NCI-H226 (cell line): ENCODE measurements at regions not wholly inside any gene's neighbourhood (a gene's known extent, or its start where the extent isn't known, plus 50 kb on each side); places are given as distances from the start of the nearest gene placed in this dataset.

Experiments
- DNase-seq: peaks from one replicate; pipeline ENCODE4 v3.0.0-alpha.2; 2015

- DNase-seq = peak; percentile 79
Observed at GRCh38 chr7:84372155-84372621, 177.6 kb upstream of the SEMA3A start.

- DNase-seq = no peak
Observed at GRCh38 chr7:84370114-84370513, 175.5 kb upstream of the SEMA3A start.

- DNase-seq = no peak
Observed at GRCh38 chr7:84368122-84368521, 173.5 kb upstream of the SEMA3A start.

DNA sequence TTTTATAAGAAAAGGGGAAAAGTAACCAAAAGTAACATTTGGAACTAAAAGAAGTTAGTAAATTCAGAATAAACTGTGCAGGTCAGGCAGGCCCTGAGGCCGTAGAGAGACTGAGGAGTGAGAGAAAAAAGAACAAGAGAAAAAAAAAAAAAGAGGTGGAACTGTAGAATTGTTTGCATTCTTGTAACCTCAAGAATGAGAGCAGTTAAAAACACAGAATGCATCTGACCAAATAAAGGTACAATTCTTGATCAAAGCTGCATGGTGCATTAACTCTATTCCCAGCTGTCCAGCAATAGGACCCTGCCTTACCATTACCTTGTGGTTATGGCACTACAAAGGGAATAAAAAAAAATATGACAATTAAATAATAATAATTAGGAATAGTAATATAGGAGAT is 170.1 kb upstream of the SEMA3A start:
- DNase-seq = no peak

DNA sequence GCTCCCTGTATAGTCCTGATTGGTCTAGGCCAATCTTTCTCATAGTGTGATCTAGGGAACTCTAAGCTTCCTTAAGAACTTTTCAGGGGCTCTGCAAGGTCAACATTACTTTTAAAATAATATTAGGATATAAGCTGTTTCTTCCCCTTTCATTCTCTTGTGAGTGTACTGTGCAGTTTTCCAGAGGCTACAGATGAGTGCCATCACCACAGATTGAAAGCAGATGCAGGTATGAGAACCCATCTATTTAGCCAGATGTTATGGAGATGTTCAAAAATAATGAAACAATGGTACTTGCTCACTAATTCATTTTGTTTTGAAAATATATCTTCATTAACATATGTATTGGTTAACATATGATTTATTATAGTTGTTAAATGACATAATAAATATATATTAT is 169.2 kb upstream of the SEMA3A start:
- DNase-seq = no peak

DNA sequence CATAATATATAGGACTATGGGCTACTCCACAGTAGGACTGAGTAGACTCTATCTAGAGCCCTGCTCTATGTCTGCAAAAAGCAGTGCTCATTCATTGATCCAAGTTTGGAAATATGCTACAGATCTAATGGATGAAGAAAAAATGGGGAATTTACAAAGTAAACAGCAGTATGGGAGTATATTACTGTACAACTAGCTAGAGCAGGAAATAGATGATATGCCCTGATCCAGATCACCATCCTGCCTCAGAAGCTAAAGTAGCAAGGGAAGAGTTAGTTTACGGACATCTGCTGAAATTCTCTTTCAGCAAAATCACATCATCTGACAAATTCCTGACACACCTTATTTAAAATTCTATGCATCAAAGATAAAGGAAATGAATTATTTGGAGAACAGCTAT is 168.2 kb upstream of the SEMA3A start:
- no peak for DNase-seq

DNA sequence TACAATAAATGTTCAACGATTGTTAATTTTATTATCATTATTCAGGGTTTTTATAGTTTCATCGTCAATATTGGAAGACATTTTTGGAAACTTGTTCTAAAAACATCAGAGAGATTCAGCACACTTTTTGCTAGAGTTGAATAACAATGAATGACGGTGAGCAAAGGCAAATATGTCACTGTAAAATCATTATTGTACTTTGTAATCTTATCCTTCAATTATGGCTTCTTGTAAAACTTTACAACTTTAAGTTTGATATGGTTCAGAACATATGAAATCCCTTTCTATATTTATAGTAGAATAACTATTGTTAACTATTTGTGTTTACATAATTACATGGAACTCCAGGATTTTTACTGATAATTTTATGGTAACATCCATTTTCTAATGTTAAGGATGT is 167.8 kb upstream of the SEMA3A start:
- no peak for DNase-seq

DNA sequence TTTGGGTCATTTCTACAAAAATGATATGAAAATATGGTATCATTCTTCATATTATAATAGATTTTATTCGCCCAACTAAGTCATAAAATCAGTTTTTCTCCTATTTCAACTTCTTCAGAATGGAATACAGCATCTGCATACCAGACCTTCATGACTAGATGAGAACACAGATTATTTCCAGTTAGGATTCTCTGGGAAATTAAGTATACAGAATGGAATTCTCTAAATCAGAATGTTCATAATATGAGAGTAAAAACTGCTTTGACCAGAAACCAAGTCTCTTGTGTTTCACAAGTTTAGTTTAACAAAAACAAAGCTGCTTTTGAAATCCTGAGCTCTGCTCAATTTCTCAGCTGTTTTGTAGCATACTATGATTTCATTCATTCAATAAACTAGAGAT is 160.3 kb upstream of the SEMA3A start:
- DNase-seq = no peak

- no peak for DNase-seq
Observed at GRCh38 chr7:84354030-84354429, 159.4 kb upstream of the SEMA3A start.

GRCh38 chr7:84339306-84339705 is 144.7 kb upstream of the SEMA3A start:
- DNase-seq = no peak

- peak; percentile 78 for DNase-seq
Observed at GRCh38 chr7:84337429-84337828, 142.8 kb upstream of the SEMA3A start.

DNA sequence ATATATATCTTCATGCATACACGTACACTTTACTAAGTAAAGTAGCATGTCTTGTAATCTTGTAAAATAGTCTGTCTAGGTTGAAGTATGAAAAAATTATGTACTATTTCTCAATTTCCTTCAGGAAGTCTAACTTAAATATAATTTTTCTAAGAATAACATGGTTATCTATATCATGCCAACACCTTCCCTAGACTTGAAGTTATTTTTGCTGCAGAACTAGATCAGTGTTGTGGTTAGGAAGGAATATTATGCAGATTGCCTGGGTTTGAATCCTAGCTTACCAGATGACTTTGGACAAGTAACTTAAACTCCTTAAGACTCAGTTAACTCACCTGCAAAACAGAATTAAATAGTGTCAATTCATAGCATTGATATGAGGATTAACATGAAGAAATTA is 142.2 kb upstream of the SEMA3A start:
- peak; percentile 50 for DNase-seq

DNA sequence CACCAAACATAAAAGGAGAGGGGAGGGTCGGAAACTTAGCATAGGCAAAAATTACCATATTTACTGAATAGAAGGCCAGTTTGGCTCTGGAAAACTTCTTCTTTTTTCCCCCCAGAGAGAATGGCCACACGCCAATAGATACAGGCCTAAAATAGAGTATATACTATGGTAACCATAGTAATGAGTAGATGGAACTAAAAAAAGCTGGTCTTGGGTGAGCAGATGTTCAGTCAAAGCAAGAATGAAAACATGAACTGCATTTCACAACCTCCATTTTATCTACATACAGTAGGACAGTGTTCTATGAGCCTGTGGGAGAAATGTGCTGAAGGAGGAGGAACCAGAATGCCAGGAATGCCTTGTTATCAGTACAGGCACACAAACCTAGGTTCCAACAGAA is 141.7 kb upstream of the SEMA3A start:
- peak; percentile 95 for DNase-seq

DNA sequence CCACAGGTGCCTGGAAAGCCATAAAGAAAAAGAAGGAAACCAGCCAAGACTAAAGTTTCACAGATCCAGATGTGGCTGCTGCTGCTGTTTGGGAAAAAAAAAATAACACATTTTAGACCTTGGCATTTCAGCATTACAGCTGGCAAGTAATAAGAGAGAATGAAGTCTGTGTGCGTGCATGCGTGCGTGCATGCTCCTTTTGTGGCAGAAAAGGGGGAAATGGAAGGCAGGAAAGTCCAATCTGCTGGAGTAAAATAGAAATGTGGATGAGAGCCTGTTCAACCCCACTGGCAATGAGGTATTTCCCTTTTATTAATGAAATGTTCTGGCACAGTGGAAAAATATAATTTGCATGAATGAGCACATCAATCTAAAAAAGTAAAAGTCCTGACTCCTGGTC is 137.0 kb upstream of the SEMA3A start:
- DNase-seq = no peak

GRCh38 chr7:84328571-84328970 is 134.0 kb upstream of the SEMA3A start:
- DNase-seq = no peak

DNA sequence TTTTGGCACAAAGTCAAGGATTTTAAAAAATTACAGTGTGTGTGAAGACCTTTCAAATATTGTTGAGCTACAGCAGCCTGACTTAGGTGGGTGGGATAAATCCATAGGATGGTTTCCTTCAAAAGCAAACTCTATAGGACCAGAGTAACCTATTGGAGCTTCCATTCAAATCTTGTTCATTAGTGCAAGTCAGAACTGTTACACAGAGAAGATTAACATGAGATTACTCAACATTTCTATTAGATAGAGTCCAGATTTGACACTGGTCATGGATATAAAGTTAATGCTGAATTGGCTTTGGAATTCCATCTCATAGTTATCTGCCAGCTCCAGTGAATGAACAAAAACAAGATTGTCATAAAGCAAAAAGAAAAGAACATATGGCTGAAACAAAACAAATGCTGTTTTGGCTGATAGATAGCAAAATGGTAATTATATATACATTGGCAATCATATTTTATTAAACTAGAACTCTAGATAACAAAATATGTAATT is 129.6 kb upstream of the SEMA3A start:
- DNase-seq = no peak

DNA sequence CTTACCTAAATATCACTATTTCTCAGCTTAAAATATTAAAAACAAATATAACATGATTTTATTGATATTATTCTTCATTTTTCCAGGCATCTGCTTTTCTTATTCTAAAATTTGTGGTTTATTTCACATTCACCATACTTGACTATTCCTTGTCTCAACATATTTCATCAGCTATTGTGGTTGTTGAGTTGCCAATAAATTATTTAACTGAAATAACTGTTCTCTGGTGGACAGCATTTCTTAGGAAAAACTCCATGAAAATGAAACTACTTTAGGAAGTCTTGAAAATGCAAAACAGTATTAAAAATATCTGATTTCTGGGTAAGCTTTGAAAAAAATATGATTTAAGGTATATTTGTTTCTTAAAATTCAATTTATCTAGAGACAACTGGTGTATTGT is 122.9 kb upstream of the SEMA3A start:
- no peak for DNase-seq

DNA sequence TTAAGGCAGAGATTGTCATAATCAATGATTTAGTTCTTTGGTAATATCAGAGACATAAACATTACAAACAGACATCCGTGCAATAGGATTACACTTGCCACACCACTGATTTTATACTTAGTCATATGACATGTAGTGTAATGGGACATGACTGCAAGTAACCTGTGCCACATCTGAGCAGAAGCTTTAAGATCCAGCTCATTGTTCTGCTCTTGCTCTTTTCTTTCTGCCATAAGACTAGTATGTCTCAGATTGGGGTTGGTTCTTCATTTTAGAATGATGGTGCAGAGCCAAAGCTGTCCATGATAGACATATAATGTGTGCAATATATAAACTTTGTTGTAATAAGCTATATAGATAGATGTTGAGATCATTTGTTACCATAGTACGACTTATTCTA is 119.7 kb upstream of the SEMA3A start:
- DNase-seq = no peak

DNA sequence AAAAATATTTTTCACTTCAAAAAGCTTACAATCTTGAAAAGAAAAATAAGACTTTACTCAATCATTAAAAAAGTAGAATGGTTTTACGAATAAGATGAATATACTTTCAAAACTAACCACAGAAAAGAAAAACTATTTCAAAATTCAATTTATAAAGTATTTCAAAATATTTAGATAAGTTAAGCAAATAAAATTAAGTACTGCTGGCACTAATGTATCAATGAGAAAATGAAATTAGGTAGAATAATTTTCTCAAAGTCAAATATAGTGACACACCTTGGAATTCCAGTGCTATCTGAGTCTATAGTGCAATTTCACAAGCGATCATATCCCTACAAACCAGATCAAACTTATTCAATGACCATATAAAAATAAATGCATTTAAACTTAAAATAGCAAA is 109.8 kb upstream of the SEMA3A start:
- DNase-seq = no peak

GRCh38 chr7:84302949-84303348 is 108.4 kb upstream of the SEMA3A start:
- no peak for DNase-seq

- no peak for DNase-seq
Observed at GRCh38 chr7:84297616-84298015, 103.0 kb upstream of the SEMA3A start.

DNA sequence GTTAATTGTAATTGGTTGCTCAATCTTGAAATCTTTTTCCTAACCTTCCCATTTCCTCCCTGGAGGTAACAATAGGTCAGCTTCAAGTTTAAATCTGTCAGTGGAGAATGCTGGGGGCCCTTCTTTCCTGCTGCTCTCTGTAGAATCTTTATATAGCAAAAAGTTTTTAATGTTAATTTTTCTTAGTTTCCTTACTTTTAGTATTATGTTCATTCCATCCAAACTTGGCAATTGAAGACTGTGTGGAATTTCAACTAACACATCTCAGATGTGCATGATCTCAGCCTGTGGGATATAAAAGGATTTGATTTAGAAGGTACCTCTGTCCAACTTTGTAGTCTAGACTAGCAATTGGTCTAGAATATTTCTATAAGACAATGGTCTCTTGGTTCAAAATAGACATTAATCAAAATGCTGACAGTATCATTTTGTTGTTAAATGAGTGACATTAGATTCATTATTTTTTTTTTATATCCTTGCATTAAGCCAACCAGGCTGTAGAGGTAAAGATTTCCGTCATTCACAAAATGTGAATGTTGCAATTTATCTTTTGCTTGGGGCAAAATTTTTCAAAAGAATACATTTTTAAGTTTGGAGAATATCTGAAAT is 100.4 kb upstream of the SEMA3A start:
- no peak for DNase-seq

DNA sequence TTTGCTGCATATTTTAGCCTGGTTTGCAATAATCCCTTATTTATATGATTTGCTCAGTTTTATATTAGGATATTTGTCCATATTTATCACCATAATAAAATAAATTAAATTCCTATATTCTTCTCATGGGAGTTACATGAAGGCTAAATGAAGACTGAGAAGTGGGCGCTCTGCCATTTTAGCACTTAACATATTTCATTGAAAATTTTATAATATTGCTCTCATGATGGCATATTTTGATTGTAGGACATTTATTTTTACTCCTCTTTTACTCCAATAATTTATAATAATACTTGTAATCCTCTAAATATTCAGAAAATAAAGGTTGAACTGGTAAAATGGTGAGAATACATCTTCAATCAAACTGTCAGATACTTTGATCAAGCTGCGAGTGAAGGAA is 99.8 kb upstream of the SEMA3A start:
- DNase-seq = no peak

GRCh38 chr7:84291756-84292155 is 97.2 kb upstream of the SEMA3A start:
- DNase-seq = no peak

- no peak for DNase-seq
Observed at GRCh38 chr7:84283798-84284197, 89.2 kb upstream of the SEMA3A start.

DNA sequence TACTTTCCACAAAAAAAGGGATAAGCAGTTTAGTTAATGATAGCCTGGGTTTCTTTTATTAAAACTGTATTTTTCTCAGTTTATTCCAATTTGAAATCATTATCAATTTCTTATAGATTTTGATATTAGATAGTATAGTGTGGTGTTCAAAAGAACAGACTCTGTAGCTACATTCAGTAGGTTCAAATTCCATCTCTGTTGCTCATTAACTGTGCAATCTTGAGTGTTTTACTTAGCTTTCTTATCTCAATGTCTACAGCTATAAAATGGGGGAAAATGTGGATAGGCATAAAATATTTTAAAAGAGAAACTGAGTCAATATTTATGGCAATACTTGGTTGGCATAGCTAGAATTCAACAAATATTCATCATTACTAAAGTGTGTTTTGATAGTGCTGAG is 86.9 kb upstream of the SEMA3A start:
- DNase-seq = no peak
